ENCODE measurements at regions not wholly inside any gene's neighbourhood (a gene's known extent, or its start where the extent isn't known, plus 50 kb on each side); places are given as distances from the start of the nearest gene placed in this dataset.

DNA sequence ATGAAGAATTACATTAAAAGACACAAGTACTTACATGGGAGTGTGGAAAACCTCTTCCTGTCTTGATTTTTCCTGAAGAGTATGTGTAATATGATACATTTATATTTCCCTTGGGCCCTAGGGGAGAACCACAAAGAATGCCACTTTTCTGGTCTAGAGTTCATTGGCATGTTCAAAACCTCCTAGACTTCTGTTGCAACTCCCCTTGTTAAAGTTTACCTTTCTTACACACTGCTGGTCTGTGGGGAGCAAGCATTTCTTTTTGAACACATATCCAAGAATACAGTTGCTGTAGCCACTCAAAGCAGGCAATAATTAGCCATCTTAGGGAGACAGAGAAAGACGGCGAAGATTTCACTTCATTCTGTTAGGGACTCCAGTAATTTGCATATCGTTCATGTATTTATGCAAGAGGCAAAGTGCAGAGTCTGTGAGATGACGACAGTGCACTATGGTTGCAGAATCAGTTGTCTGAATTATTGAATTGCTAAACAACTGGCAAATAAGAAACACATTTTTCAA is 103.5 kb downstream of the NOL4 start (continued):
- TF ChIP-seq, protein P1, sequence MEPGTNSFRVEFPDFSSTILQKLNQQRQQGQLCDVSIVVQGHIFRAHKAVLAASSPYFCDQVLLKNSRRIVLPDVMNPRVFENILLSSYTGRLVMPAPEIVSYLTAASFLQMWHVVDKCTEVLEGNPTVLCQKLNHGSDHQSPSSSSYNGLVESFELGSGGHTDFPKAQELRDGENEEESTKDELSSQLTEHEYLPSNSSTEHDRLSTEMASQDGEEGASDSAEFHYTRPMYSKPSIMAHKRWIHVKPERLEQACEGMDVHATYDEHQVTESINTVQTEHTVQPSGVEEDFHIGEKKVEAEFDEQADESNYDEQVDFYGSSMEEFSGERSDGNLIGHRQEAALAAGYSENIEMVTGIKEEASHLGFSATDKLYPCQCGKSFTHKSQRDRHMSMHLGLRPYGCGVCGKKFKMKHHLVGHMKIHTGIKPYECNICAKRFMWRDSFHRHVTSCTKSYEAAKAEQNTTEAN (CRISPR knock-in tag; IDR thresholded peaks at IDR 0.05) = no peak
- TF ChIP-seq, protein P2, sequence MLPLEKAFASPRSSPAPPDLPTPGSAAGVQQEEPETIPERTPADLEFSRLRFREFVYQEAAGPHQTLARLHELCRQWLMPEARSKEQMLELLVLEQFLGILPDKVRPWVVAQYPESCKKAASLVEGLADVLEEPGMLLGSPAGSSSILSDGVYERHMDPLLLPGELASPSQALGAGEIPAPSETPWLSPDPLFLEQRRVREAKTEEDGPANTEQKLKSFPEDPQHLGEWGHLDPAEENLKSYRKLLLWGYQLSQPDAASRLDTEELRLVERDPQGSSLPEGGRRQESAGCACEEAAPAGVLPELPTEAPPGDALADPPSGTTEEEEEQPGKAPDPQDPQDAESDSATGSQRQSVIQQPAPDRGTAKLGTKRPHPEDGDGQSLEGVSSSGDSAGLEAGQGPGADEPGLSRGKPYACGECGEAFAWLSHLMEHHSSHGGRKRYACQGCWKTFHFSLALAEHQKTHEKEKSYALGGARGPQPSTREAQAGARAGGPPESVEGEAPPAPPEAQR (CRISPR knock-in tag; IDR thresholded peaks at IDR 0.05) = no peak
- TF ChIP-seq, protein P3, sequence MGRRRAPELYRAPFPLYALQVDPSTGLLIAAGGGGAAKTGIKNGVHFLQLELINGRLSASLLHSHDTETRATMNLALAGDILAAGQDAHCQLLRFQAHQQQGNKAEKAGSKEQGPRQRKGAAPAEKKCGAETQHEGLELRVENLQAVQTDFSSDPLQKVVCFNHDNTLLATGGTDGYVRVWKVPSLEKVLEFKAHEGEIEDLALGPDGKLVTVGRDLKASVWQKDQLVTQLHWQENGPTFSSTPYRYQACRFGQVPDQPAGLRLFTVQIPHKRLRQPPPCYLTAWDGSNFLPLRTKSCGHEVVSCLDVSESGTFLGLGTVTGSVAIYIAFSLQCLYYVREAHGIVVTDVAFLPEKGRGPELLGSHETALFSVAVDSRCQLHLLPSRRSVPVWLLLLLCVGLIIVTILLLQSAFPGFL (CRISPR knock-in tag; IDR thresholded peaks at IDR 0.05; ENCODE audit: borderline replicate concordance) = no peak
- TF ChIP-seq SOX15 (CRISPR knock-in tag; IDR thresholded peaks at IDR 0.05) = no peak
- TF ChIP-seq NR2C2 (CRISPR knock-in tag; IDR thresholded peaks at IDR 0.05) = no peak
- TF ChIP-seq SMAD4 (CRISPR knock-in tag; IDR thresholded peaks at IDR 0.05) = no peak

DNA sequence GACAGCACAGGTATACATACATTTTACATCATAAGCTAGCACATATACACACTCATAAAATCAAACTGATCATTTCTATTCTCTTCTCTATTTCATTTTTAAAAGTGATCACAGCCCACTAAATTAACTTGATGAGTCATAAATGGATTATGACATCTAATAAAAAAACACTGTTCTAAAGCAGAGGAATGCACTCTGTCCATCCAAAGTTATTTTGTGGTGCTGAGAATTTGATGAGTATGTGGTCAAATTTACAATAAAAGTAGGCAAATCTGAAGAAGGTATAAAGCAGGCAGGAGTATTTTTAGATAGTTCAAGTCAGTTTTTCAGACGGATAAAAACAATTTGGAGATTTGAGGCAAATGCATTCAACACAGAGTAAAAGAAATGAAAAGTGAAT is 104.4 kb downstream of the NOL4 start:
- Mint-ChIP-seq H3K36me3 (no peaks in the 10 kb centered on the region; the same call in 1 of the 2 replicates), H3K9me3 (peaks cover 5% of the 10 kb centered on the region; the same call in 1 of the 2 replicates), H3K27ac (no peak overlapping the region), H3K4me1 (peaks cover 5% of the 10 kb centered on the region), H3K27me3 (ENCODE audit: low read depth) (peaks cover 68% of the 10 kb centered on the region), H3K4me3 (no peak overlapping the region)
- ChIA-PET POLR2A (no interaction called here), CTCF (no interaction called here)
- no peak for DNase-seq (ENCODE audit: low spot score)
- ATAC-seq = no peak
- TF ChIP-seq MXD4 (CRISPR knock-in tag; IDR thresholded peaks at IDR 0.05; ENCODE audit: borderline replicate concordance) (no peak), ZNF317 (CRISPR knock-in tag; IDR thresholded peaks at IDR 0.05; ENCODE audit: borderline replicate concordance, low read depth) (no peak), ZNF138 (CRISPR knock-in tag; conservative IDR thresholded peaks at IDR 0.05) (no peak), FOXK1 (CRISPR knock-in tag; IDR thresholded peaks at IDR 0.05) (no peak), ZNF671 (CRISPR knock-in tag; IDR thresholded peaks at IDR 0.05) (no peak), NFE2L1 (CRISPR knock-in tag; IDR thresholded peaks at IDR 0.05) (no peak), PRRX2 (CRISPR knock-in tag; IDR thresholded peaks at IDR 0.05) (no peak), SOX15 (CRISPR knock-in tag; IDR thresholded peaks at IDR 0.05) (no peak), HMGA2 (CRISPR knock-in tag; IDR thresholded peaks at IDR 0.05) (no peak)
- TF ChIP-seq, protein P4, sequence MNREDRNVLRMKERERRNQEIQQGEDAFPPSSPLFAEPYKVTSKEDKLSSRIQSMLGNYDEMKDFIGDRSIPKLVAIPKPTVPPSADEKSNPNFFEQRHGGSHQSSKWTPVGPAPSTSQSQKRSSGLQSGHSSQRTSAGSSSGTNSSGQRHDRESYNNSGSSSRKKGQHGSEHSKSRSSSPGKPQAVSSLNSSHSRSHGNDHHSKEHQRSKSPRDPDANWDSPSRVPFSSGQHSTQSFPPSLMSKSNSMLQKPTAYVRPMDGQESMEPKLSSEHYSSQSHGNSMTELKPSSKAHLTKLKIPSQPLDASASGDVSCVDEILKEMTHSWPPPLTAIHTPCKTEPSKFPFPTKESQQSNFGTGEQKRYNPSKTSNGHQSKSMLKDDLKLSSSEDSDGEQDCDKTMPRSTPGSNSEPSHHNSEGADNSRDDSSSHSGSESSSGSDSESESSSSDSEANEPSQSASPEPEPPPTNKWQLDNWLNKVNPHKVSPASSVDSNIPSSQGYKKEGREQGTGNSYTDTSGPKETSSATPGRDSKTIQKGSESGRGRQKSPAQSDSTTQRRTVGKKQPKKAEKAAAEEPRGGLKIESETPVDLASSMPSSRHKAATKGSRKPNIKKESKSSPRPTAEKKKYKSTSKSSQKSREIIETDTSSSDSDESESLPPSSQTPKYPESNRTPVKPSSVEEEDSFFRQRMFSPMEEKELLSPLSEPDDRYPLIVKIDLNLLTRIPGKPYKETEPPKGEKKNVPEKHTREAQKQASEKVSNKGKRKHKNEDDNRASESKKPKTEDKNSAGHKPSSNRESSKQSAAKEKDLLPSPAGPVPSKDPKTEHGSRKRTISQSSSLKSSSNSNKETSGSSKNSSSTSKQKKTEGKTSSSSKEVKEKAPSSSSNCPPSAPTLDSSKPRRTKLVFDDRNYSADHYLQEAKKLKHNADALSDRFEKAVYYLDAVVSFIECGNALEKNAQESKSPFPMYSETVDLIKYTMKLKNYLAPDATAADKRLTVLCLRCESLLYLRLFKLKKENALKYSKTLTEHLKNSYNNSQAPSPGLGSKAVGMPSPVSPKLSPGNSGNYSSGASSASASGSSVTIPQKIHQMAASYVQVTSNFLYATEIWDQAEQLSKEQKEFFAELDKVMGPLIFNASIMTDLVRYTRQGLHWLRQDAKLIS (CRISPR knock-in tag; IDR thresholded peaks at IDR 0.05; ENCODE audit: borderline replicate concordance) = no peak
- TF ChIP-seq, protein P5, sequence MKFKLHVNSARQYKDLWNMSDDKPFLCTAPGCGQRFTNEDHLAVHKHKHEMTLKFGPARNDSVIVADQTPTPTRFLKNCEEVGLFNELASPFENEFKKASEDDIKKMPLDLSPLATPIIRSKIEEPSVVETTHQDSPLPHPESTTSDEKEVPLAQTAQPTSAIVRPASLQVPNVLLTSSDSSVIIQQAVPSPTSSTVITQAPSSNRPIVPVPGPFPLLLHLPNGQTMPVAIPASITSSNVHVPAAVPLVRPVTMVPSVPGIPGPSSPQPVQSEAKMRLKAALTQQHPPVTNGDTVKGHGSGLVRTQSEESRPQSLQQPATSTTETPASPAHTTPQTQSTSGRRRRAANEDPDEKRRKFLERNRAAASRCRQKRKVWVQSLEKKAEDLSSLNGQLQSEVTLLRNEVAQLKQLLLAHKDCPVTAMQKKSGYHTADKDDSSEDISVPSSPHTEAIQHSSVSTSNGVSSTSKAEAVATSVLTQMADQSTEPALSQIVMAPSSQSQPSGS (CRISPR knock-in tag; IDR thresholded peaks at IDR 0.05; ENCODE audit: borderline replicate concordance, low read depth) = no peak
- TF ChIP-seq, protein P6, sequence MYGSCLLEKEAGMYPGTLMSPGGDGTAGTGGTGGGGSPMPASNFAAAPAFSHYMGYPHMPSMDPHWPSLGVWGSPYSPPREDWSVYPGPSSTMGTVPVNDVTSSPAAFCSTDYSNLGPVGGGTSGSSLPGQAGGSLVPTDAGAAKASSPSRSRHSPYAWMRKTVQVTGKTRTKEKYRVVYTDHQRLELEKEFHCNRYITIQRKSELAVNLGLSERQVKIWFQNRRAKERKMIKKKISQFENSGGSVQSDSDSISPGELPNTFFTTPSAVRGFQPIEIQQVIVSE (CRISPR knock-in tag; IDR thresholded peaks at IDR 0.05; ENCODE audit: borderline replicate concordance) = no peak
- TF ChIP-seq, protein P7, sequence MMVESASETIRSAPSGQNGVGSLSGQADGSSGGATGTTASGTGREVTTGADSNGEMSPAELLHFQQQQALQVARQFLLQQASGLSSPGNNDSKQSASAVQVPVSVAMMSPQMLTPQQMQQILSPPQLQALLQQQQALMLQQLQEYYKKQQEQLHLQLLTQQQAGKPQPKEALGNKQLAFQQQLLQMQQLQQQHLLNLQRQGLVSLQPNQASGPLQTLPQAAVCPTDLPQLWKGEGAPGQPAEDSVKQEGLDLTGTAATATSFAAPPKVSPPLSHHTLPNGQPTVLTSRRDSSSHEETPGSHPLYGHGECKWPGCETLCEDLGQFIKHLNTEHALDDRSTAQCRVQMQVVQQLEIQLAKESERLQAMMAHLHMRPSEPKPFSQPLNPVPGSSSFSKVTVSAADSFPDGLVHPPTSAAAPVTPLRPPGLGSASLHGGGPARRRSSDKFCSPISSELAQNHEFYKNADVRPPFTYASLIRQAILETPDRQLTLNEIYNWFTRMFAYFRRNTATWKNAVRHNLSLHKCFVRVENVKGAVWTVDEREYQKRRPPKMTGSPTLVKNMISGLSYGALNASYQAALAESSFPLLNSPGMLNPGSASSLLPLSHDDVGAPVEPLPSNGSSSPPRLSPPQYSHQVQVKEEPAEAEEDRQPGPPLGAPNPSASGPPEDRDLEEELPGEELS (CRISPR knock-in tag; IDR thresholded peaks at IDR 0.05) = no peak
- TF ChIP-seq, protein P8, sequence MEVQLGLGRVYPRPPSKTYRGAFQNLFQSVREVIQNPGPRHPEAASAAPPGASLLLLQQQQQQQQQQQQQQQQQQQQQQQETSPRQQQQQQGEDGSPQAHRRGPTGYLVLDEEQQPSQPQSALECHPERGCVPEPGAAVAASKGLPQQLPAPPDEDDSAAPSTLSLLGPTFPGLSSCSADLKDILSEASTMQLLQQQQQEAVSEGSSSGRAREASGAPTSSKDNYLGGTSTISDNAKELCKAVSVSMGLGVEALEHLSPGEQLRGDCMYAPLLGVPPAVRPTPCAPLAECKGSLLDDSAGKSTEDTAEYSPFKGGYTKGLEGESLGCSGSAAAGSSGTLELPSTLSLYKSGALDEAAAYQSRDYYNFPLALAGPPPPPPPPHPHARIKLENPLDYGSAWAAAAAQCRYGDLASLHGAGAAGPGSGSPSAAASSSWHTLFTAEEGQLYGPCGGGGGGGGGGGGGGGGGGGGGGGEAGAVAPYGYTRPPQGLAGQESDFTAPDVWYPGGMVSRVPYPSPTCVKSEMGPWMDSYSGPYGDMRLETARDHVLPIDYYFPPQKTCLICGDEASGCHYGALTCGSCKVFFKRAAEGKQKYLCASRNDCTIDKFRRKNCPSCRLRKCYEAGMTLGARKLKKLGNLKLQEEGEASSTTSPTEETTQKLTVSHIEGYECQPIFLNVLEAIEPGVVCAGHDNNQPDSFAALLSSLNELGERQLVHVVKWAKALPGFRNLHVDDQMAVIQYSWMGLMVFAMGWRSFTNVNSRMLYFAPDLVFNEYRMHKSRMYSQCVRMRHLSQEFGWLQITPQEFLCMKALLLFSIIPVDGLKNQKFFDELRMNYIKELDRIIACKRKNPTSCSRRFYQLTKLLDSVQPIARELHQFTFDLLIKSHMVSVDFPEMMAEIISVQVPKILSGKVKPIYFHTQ (CRISPR knock-in tag; IDR thresholded peaks at IDR 0.05) = no peak
- TF ChIP-seq, protein P9, sequence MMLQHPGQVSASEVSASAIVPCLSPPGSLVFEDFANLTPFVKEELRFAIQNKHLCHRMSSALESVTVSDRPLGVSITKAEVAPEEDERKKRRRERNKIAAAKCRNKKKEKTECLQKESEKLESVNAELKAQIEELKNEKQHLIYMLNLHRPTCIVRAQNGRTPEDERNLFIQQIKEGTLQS (CRISPR knock-in tag; conservative IDR thresholded peaks at IDR 0.05) = no peak

Measured in WTC11 (cell line).